NB4 (cell line): ENCODE measurements at regions not wholly inside any gene's neighbourhood (a gene's known extent, or its start where the extent isn't known, plus 50 kb on each side); places are given as distances from the start of the nearest gene placed in this dataset.

Experiments
- DNase-seq: peaks from one replicate; pipeline ENCODE4 v3.0.0; 2010; ENCODE audit warnings: low read depth
- H3K4me3 ChIP-seq: one replicate; pipeline ENCODE4 v1.5.1; 2011; ENCODE audit warnings: mild to moderate bottlenecking, low read depth, low read length, moderate library complexity
- CTCF ChIP-seq: IDR thresholded peaks from one replicate; pipeline ENCODE4 v1.5.1; 2012; ENCODE audit warnings: low read depth, low read length
- MYC ChIP-seq: IDR thresholded peaks from 2 replicates; pipeline ENCODE4 v1.6.1; 2011; ENCODE audit warnings: low read depth, low read length
- POLR2A ChIP-seq: IDR thresholded peaks from 2 replicates; pipeline ENCODE4 v1.6.1; 2011; ENCODE audit warnings: mild to moderate bottlenecking; ENCODE audit not compliant: insufficient read length; ENCODE audit errors: extremely low read depth
- TF ChIP-seq, protein P1 (sequence below): IDR thresholded peaks from 2 replicates; pipeline ENCODE4 v1.6.1; 2011; ENCODE audit warnings: low read depth, low read length

GRCh38 chr12:90858252-90858651, 96.7 kb downstream of the CCER1 start:
- no peak for TF ChIP-seq POLR2A
- no peak for TF ChIP-seq MYC
- no peak for TF ChIP-seq CTCF
- TF ChIP-seq, protein P1, sequence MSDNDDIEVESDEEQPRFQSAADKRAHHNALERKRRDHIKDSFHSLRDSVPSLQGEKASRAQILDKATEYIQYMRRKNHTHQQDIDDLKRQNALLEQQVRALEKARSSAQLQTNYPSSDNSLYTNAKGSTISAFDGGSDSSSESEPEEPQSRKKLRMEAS = no peak
- DNase-seq = no peak

GRCh38 chr12:90855534-90855933, 99.4 kb downstream of the CCER1 start:
- H3K4me3 ChIP-seq = no peak overlapping the region
- no peak for TF ChIP-seq MYC
- TF ChIP-seq POLR2A = no peak
- TF ChIP-seq CTCF = no peak
- DNase-seq = no peak

More at GRCh38 chr12:90858252-90858651, 96.7 kb downstream of the CCER1 start:
- H3K4me3 ChIP-seq = no peak overlapping the region

GRCh38 chr12:90854136-90854689, 100.8 kb downstream of the CCER1 start:
- peak; percentile 64 for DNase-seq
- no peak overlapping the region for H3K4me3 ChIP-seq
- TF ChIP-seq CTCF (peak; percentile 90), POLR2A (no peak), MYC (no peak)
- TF ChIP-seq, protein P1 = no peak

- no peak for DNase-seq
- no peak for TF ChIP-seq MYC
- TF ChIP-seq, protein P1 = no peak
- no peak overlapping the region for H3K4me3 ChIP-seq
Measured at GRCh38 chr12:90851800-90852718, 102.9 kb downstream of the CCER1 start.

DNA sequence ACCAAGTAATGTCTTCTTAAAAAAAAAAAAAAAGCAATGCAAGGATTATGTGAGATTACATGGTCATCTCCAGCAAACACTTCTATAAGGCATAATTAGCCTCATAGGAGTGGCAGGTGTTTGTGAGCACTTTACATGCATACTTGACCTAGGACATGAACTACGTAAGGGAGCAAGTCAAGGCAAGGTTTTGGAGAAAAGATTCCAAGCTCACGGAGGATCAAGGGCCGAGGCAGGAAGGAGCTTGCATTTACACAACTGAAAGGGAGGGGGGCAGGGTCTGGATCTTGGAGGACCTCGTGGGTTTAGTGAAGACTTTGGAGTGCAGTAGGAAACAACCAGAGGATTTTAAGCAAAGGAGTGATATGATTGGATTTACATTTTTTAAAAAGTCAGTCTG, 112.5 kb downstream of the CCER1 start:
- H3K4me3 ChIP-seq = no peak overlapping the region
- no peak for DNase-seq
- TF ChIP-seq, protein P1 = no peak
- no peak for TF ChIP-seq MYC
- TF ChIP-seq CTCF = no peak
- no peak for TF ChIP-seq POLR2A

GRCh38 chr12:90841336-90841735, 113.6 kb downstream of the CCER1 start:
- no peak overlapping the region for H3K4me3 ChIP-seq
- no peak for TF ChIP-seq POLR2A
- TF ChIP-seq, protein P1 = no peak
- TF ChIP-seq MYC = no peak
- no peak for TF ChIP-seq CTCF
- no peak for DNase-seq
